Ammon's horn (tissue), 1 donor: ENCODE measurements at regions not wholly inside any gene's neighbourhood (a gene's known extent, or its start where the extent isn't known, plus 50 kb on each side); places are given as distances from the start of the nearest gene placed in this dataset.

ENCODE experiments used
- DNase-seq: peaks from one replicate; pipeline ENCODE4 v3.0.0-alpha.2; 2016; ENCODE audit warnings: low spot score

GRCh38 chr2:8086796-8087479 is 594.9 kb upstream of the ID2 start:
- no peak for DNase-seq

- DNase-seq: no peak
These were observed 594.4 kb upstream of the ID2 start for GRCh38 chr2:8087480-8087840.

GRCh38 chr2:8088810-8089209 is 593.0 kb upstream of the ID2 start:
- DNase-seq: no peak

GRCh38 chr2:8089596-8089995 is 592.3 kb upstream of the ID2 start:
- no peak for DNase-seq

GRCh38 chr2:8090748-8091700 is 590.8 kb upstream of the ID2 start:
- DNase-seq: no peak

GRCh38 chr2:8094526-8094925 is 587.3 kb upstream of the ID2 start:
- peak; percentile 31 for DNase-seq

- no peak for DNase-seq
These were observed 585.9 kb upstream of the ID2 start for GRCh38 chr2:8095978-8096377.

- DNase-seq: no peak
These were observed 585.4 kb upstream of the ID2 start for GRCh38 chr2:8096484-8096883.

GRCh38 chr2:8098476-8099266 is 583.2 kb upstream of the ID2 start:
- DNase-seq: no peak

- DNase-seq: no peak
These were observed 582.6 kb upstream of the ID2 start for GRCh38 chr2:8099267-8099582.

- no peak for DNase-seq
These were observed 580.1 kb upstream of the ID2 start for GRCh38 chr2:8101614-8102277.

GRCh38 chr2:8102470-8102869 is 579.4 kb upstream of the ID2 start:
- DNase-seq: no peak

GRCh38 chr2:8103085-8103708 is 578.7 kb upstream of the ID2 start:
- DNase-seq: no peak

GRCh38 chr2:8107150-8107549 is 574.7 kb upstream of the ID2 start:
- DNase-seq: no peak

- DNase-seq: no peak
These were observed 574.1 kb upstream of the ID2 start for GRCh38 chr2:8107621-8108378.

GRCh38 chr2:8110716-8111115 is 571.1 kb upstream of the ID2 start:
- DNase-seq: no peak

- DNase-seq: no peak
These were observed 570.7 kb upstream of the ID2 start for GRCh38 chr2:8111193-8111592.

- DNase-seq: no peak
These were observed 566.4 kb upstream of the ID2 start for GRCh38 chr2:8115456-8115855.

GRCh38 chr2:8115966-8116365 is 565.9 kb upstream of the ID2 start:
- DNase-seq: no peak

GRCh38 chr2:8116661-8117060 is 565.2 kb upstream of the ID2 start:
- no peak for DNase-seq
